ENCODE measurements at regions not wholly inside any gene's neighbourhood (a gene's known extent, or its start where the extent isn't known, plus 50 kb on each side); places are given as distances from the start of the nearest gene placed in this dataset.
"Not testable (repeated sequence)": the region's sequence is repeated elsewhere in the genome, so short reads cannot be mapped to it uniquely, and the experiment has no call there.

DNA sequence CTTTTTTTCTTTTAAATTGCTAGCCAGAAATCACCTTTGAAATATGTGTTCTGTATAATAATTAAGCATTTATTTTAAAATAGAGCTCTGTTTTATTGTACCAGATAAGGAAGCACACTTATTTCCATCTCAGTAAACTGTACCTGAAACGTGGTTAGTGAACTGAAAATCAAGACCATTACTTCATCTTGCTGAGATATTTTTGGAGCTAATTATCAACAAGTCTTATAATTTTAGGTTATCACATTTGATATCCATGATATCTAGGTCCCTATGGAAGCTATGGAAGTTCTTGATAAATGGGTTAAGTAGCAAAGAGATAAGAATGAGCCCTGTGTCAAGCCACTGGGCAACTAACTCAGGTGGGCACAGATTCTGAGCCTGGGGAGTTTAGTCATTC is 187.2 kb downstream of the NFKBIZ start:
- in situ Hi-C loops (cut with HindIII; ENCODE audit: low pct_unique_long_range_greater_than_20kb, low sequenced_read_pairs): no loop called here
- TF ChIP-seq JUND (IDR thresholded peaks at IDR 0.05; ENCODE audit: low read depth): no peak
- no peak for DNase-seq (ENCODE audit: low read depth in 1 of 2, low spot score in 1 of 2)

DNA sequence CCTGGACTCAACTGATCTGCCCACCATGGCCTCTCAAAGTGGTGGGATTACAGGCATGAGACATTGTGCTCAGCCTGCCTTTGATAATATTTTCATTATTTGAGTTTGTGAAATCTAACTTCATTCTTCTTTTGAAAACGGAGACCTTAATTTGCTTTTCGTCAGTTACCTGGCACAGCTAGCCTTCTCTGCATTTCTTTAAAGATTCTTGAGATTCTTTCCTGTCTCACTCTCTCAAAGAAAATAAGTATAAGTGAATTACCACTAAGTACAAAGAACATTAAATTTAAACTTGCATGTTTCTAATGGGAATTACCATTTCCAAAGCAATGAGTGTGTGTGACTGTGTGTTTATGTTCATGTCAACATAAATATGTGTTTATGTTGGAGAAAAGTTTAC is 187.9 kb downstream of the NFKBIZ start:
- no peak for TF ChIP-seq JUND (IDR thresholded peaks at IDR 0.05; ENCODE audit: low read depth)
- in situ Hi-C loops (cut with HindIII; ENCODE audit: low pct_unique_long_range_greater_than_20kb, low sequenced_read_pairs): no loop called here
- no peak for DNase-seq (ENCODE audit: low read depth in 1 of 2, low spot score in 1 of 2)

DNA sequence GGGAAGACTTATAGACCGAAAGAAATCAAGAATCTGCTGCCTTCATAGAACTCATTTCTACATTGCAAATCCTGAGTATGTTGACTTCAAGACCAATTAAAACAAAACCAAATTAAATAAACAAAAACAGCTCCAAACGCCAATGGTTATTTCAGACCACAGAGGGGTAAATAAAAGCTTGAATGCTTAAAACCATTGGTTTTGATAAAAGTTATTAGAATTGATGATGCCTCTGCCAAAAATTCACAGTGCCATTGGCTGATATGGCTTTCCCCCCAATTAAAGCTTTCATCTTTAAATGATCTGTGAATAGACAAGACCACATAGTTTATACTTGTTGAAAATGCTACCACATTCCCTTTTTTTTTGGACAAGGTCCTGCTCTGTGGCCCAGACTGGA is 188.5 kb downstream of the NFKBIZ start:
- DNase-seq (ENCODE audit: low read depth in 1 of 2, low spot score in 1 of 2): no peak
- no peak for TF ChIP-seq JUND (IDR thresholded peaks at IDR 0.05; ENCODE audit: low read depth)
- in situ Hi-C loops (cut with HindIII; ENCODE audit: low pct_unique_long_range_greater_than_20kb, low sequenced_read_pairs): no loop called here

DNA sequence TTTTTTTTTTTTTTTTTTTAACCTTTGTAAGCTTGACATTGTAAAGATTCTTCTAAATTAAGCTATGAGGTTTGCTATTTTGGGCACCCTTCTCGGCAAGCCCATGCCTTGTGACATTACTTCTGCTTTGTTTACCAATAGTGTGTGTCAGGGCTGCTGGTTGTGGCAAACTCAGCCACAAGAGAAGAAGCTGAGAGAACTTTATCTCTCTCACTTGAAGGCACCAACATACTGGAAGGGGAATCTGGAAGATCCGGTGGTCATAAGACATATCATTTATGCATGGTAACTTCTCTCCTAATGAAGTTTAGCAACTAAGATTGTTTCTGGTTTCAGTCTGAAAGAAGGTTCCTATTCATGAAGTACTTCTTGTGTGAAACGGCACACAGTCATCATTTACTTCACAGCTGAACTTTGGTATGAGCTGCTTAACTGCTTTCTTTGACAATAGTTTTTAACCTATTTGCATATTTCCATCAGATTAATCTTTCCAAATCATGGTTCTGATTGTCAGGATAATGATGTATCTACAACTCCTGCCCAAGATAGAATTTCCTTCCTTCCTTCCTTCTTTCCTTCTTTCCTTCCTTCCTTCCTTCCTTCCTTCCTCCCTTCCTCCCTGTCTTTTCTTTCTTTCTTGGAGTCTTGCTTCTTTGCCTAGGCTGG is 189.3 kb downstream of the NFKBIZ start:
- DNase-seq (ENCODE audit: low read depth in 1 of 2, low spot score in 1 of 2): no peak
- in situ Hi-C loops (cut with HindIII; ENCODE audit: low pct_unique_long_range_greater_than_20kb, low sequenced_read_pairs): no loop called here
- TF ChIP-seq JUND (IDR thresholded peaks at IDR 0.05; ENCODE audit: low read depth): no peak

DNA sequence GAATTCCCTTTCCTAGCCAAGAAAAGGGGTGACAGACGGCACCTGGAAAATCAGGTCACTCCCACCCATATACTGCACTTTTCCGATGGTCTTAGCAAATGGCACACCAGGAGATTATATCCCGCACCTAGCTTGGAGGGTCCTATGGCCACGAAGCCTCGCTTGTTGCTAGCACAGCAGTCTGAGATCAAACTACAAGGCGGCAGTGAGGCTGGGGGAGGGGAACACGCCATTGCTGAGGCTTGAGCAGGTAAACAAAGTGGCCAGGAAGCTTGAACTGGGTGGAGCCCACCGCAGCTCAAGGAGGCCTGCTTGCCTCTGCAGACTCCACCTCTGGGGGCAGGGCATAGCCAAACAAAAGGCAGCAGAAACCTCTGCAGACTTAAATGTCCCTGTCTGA is 190.8 kb downstream of the NFKBIZ start:
- DNase-seq (ENCODE audit: low read depth in 1 of 2, low spot score in 1 of 2); in situ Hi-C loops (cut with HindIII; ENCODE audit: low pct_unique_long_range_greater_than_20kb, low sequenced_read_pairs): not testable (repeated sequence)

DNA sequence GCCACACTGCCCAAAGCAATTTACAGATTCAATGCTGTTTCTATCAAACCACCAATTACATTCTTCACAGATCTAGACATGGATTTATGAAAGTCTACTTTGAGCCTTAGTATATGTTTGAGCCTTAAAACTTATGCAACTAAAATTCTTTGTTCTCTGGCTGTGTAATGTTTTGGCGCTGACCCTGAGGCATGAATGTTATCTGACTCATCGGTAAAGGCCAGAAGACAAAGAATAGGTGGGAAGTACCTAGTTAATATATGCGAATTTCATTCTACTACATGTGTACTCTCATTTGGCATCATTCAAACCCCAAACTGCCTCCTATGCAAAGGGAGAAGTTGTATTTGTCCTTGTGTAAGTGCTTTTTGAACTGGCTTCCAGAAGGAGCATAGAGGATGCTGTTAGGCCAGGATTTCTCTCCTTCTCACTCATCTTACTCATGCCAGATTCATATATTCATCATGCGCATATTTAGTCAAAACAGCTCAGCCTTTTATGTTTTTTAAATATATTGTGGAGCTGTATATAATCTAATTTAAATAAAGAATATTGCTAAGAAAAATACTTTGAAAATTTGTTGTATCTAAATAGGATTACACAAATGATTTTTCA is 204.2 kb downstream of the NFKBIZ start:
- in situ Hi-C loops (cut with HindIII; ENCODE audit: low pct_unique_long_range_greater_than_20kb, low sequenced_read_pairs): no loop called here
- peak in 1 of 2 experiments; percentile 15 for DNase-seq (ENCODE audit: low read depth in 1 of 2, low spot score in 1 of 2)
- TF ChIP-seq JUND (IDR thresholded peaks at IDR 0.05; ENCODE audit: low read depth): no peak

DNA sequence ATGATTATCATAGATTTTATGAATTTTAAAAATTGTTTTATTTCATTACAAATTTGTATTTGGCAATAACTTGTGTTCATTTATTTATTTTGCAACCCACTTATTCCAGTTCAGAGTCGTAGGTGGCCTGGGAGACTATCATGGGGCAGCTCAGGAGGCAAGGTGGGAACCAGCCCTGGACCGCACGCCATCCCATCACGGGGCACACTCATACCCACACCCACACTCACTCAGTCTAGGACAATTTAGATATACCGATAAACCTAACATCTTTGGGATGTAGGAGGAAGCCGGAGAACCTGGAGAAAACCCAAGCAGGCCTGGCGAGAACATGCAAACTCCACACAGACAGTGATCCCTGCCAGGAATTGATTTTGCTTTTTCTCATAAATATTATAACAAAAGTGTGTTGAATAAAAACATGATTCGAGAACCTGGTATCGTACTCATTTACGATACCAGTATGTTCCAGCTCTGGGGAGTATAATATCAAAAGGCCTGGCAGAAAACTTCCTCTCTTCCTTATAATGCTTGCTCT is 205.3 kb downstream of the NFKBIZ start:
- in situ Hi-C loops (cut with HindIII; ENCODE audit: low pct_unique_long_range_greater_than_20kb, low sequenced_read_pairs): no loop called here
- no peak for TF ChIP-seq JUND (IDR thresholded peaks at IDR 0.05; ENCODE audit: low read depth)
- no peak for DNase-seq (ENCODE audit: low read depth in 1 of 2, low spot score in 1 of 2)

DNA sequence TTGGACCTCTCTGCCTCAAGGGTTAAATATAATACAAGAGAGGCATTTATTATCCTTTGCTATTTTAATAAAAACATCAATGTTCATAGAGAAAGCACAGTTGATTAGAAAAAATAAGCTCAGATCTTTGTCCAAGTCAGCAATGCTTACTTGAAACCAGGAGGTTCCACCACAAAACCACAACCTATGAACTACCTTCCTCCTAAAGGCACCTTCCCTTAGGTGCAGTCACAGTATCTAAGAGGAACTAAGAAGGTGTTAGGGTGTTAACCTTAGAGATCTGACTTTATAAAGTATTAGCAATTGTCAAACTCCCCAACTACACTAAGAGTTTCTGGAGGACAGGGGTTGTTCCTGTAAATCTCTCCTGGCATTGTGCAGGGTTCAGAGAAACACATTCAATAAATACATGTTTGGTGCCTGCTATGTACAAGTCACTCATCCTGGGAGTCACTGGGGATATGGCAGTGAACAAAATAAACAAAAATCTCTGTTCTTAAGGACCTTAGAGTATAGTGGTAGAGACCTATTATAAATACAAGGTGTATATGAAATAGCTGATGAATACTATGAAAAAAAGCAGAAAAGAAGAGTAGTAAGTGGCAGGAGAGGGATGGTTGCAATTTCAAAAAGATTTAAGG is 208.6 kb downstream of the NFKBIZ start:
- in situ Hi-C loops (cut with HindIII; ENCODE audit: low pct_unique_long_range_greater_than_20kb, low sequenced_read_pairs): no loop called here

DNA sequence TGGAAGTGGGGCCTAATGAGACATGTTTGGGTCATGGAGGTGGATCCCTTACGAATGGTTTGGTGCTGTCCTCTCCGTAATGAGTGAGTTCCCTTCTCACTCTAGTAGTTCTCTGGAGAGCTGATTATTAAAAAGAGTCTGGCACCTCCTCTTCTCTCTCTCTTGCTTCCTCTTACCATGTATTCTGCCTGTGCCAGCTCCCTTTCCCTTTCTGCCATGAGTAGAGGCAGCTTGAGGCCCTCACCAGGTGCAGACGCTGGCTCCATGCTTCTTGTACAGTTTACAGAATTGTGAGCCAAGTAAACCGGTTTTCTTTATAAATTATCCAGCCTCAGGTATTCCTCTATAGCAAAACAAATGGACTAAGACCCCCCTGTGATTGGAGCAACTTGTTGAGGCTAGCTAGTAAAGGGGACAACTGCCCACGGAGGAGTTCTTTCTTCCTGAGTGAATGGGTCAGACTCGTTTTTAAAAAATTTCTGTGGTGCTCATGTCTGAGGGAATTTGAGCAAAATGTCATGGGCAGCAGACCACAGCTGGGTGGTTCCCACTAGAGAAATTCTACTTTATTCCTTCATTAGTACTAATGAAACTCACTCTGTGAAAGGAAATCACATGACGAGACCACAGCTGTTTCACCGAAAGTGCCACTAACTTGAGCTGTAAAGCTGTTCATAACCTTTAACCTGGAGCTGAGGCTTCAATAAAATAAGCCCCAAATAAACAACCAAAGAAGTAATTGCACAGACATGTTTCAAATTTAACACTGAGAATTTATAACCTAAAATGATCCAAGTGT is 210.0 kb downstream of the NFKBIZ start:
- no peak for DNase-seq (ENCODE audit: low read depth in 1 of 2, low spot score in 1 of 2)

More for the DNA sequence above, 208.6 kb downstream of the NFKBIZ start:
- no peak for DNase-seq (ENCODE audit: low read depth in 1 of 2, low spot score in 1 of 2)
- no peak for TF ChIP-seq JUND (IDR thresholded peaks at IDR 0.05; ENCODE audit: low read depth)

DNA sequence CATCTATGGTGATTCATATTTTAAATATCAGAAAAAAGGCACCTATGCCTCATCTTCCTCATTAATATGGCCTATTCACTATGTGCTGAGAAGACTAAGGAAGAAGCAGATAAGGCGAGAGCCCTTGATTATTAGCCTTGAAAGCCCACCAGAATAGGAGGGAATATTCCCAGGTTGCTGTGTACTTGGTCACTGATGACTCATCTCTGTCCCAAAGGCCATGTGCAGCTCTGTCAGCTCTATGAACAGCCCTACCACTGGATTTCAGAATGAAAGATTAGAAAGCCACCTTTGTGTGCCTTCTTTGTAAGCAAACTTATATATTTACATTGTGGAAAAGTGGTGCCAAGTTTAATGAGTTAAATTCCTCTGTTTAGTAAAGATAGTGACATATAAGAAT is 211.5 kb downstream of the NFKBIZ start:
- no peak for TF ChIP-seq JUND (IDR thresholded peaks at IDR 0.05; ENCODE audit: low read depth)
- no peak for DNase-seq (ENCODE audit: low read depth in 1 of 2, low spot score in 1 of 2)
- in situ Hi-C loops (cut with HindIII; ENCODE audit: low pct_unique_long_range_greater_than_20kb, low sequenced_read_pairs): no loop called here

More for the DNA sequence above, 210.0 kb downstream of the NFKBIZ start:
- TF ChIP-seq JUND (IDR thresholded peaks at IDR 0.05; ENCODE audit: low read depth): no peak
- in situ Hi-C loops (cut with HindIII; ENCODE audit: low pct_unique_long_range_greater_than_20kb, low sequenced_read_pairs): no loop called here

DNA sequence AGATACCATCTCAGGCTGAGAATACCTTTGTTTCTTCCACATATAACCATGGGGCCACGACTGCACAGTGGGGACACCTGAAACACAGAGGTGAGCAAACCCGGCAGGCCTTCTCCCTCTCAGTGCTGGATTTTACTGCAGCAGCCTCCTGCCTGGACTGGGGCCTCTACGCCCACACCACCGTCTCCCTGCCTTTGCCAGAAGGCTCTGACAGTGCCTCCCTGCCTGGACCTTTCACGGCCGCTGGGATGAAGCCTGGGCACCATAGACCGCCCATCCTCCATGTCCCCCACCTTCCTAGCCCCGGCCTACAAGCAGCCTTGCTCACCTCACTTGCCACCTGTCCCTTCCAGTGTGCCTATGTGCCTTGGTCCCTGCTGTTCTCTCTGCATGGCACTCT is 214.3 kb downstream of the NFKBIZ start:
- in situ Hi-C loops (cut with HindIII; ENCODE audit: low pct_unique_long_range_greater_than_20kb, low sequenced_read_pairs): no loop called here
- no peak for DNase-seq (ENCODE audit: low read depth in 1 of 2, low spot score in 1 of 2)
- TF ChIP-seq JUND (IDR thresholded peaks at IDR 0.05; ENCODE audit: low read depth): no peak

DNA sequence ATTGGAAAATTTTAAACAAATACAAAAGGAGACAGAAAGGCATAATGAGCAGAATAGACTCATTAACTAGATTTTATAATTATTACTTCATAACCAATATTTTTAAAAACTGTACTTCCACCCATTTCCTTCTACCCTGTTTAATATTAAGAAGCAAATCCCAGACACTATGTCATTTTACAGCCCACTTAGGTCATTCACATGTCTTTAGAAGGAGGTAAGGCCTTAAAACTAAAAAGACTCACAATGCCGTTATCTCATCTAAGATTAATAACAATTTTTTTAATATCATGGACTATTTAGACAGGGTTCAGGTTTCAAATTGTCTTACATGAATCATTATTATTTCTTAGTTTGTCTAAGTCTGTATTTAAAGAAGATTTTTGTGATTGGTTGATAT is 217.2 kb downstream of the NFKBIZ start:
- no peak for DNase-seq (ENCODE audit: low read depth in 1 of 2, low spot score in 1 of 2)
- in situ Hi-C loops (cut with HindIII; ENCODE audit: low pct_unique_long_range_greater_than_20kb, low sequenced_read_pairs): no loop called here
- TF ChIP-seq JUND (IDR thresholded peaks at IDR 0.05; ENCODE audit: low read depth): no peak
